AG08395 (cell line): ENCODE measurements at regions not wholly inside any gene's neighbourhood (a gene's known extent, or its start where the extent isn't known, plus 50 kb on each side); places are given as distances from the start of the nearest gene placed in this dataset.

Experiments used
- DNase-seq: peaks from one replicate; pipeline ENCODE4 v3.0.0; 2012; ENCODE audit warnings: mixed read lengths, low spot score

DNA sequence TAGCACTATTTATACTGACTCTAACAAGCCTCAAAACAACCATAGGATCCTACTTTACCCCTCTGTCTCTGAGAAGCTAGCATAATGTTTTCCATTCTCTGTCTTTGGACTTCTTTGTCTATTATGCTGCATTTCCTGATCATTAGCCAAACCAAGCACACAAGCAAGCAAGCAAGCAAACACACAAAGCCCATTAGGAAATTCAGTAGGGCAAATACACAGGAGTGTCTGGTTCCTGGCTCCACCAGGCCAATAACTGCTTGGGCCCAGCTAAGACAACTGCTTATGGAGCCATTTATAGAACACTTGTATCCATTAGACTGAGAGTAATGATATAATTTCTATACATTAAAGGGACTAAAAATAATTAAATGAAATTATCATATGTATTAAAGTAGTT is 952.9 kb upstream of the EPHA7 start:
- DNase-seq, result no peak

DNA sequence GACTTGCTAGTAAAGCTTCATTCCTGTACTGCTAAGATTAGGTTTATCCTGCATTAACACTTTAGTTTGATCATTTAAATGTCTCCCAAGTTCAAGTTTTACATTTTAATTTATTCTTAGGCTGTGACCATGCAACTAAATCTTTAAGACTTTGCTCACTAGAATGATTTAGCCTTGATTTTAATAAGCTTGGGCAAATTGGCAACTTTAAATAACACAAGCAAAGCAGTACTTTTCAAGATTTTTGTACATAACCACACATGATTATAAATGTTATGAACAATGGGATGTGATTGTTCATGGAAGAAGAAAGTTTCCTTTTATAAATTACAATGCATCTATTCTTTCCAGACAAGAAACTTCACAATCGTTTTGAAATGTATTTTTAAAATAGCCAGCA is 948.0 kb upstream of the EPHA7 start:
- no peak for DNase-seq

DNA sequence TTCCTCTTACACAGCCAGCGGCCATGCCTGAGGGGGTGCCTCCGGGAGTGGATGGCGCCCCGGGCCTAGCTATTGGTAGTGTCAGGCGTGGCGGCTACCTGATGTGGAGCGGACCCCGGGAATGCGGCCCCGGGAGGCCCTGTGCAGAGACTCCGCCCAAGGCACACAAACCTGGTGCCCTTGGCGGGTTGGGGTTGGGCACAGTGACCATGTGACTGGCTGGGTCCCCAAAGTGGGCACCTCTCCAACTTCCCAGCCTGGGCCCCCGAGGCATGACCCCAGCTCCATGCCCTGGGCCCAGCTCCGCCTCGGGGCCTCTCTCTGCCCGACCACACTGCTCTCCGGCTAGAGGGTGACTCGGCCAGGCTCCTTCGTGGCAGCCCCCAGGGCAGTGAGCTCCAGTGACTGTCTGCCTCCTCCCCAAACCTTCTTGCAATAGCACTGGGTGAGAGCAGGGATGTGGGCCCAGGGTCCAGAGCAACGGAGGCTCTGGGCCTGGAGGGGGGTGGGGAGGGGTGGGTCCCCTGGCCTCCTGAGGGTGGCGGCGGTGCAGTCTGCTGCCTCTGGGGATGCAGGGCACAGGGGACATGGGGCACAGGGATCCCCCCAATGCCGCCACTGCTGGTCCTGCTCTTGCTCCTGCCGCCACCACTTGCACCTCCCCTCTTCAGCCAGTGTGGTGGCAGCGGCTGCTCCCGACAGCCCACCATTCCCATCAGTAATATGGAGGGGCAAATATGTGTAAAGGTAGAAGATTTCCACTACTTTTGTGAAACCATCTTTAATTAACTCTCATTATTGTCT is 942.9 kb upstream of the EPHA7 start:
- DNase-seq, result no peak

DNA sequence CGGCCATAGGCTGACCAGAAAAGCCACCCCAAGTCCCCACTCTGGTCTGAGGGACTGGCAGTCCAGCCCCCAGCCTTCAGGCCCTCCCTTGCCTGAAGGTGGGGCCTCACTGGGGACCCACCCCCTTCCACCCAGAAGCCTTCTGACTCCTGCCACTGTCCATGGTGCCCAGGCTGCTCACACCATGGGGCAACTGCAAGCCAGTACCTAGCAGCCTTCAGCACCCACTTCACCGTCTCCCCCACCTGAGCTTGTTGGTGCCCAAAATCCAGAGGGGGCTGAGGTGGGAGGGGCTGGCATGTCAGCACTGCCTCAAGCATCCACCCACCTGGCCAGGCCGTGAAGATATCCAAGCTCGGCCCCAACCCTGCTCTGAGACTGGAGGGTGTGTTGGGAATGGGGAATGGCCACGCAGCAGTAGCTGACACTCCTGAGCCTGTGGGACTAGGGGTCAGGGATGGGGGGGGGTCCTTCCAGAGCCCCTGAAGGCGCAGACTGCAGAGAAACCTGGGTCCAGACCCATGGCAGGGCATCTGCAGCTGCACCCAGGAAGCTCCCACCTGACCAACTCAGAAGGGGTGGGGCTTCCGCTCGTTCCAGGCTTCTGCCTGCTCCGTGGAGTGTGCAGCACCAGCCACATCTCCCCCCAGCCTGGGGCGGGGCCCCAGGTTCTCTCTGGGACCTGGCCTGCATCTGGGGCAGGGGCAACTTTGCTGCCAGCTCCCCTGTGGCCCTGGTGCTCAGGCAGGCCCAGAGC is 942.1 kb upstream of the EPHA7 start:
- no peak for DNase-seq

DNA sequence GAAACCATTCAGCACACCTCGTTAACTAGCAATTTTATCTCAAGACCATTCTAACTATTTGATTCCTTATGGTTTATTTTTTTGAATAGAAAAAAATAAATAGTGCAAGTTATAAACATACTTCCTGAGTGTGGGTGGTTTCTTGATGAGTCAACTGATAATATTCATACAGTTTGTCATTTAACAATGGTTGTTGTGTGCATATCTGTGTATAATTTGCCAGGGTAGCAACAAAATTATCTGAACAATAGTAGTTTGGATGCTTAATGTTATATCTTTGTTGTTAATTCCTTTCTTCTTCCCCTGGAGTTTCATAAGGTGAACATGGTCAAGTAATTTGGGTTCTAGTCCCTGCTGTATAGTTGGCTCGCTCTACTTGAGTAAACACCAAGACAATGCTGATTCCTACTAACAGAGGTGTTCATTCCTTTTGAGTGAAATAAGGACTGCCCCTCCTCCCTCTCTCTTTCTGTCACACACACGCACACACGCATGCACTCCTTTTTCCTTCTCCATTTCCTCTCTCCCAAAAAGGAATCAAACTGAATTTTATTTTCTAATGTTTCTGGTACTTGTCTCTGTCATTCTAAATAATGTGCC is 938.1 kb upstream of the EPHA7 start:
- no peak for DNase-seq

DNA sequence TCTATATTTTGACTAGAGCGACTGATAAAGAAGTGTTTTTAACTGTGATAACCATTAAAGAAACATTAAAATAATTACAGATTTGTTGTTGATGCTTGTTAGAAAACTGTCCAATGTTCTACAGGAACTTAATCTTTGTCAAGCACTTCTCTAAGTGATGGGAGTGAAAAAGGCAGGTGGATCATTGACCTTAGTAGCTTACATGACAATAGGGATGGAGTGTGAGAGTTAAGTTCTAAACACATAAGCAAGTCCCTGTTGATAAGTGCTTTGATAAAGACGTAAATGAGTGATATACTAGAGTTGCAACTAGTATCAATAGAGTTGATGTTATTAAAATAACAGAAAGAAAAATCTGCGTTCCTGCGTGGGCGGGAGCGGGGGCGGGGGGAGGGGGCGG is 931.5 kb upstream of the EPHA7 start:
- no peak for DNase-seq

DNA sequence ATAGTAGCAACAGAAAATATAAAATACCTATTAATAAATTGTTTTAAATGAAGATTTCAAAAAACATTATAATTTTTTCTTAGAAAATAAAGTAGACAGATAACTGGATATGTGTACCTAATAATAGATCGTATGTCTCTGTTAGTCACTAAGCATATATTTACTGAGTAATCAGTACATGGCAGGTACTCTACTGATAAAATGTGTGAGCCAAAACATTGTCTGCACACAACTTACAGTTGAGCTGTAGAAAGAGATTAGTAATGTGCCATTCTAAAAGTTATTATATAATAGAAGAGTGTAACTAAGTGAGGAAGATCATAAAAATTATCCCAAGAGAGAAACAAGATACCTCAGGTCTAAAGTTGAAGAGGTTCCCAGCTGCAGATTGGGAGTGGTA is 929.9 kb upstream of the EPHA7 start:
- no peak for DNase-seq

DNA sequence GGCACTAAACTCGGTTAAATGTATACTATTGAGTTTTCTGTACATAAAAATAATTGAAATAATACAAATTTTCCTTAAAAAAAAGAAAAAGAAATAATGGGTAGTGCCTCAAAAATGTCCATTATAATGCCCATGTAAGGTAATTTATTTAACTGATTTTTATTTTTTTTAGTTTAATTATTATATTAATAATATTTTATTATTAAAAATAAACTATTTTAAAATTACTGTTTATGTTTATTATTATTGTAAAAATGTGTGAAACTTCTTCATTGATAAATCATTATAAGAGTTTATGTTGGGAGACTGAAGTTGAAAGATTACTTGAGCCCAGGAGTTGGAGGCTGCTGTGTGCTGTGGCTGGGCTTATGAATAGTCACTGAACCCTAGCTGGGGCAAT is 925.5 kb upstream of the EPHA7 start:
- DNase-seq, result no peak

DNA sequence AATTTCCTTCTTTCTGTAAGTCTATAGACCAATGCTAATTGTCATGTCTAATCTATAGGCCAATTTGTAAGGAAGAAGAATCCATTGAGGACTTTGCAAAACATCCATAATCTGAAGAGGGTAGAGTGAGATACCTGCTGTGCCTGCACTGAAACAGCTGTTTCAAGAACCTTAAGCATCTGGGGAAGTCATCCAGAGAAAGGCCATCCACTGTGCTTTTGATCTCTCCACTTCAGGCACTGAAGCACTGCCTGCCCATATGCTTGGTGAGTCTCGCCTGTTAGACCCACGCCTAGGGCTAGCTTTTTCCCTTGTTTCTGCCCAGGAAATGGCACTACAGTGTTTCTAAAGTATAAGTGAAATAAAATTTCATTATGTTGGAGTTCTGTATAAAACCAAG is 921.8 kb upstream of the EPHA7 start:
- DNase-seq, result no peak

DNA sequence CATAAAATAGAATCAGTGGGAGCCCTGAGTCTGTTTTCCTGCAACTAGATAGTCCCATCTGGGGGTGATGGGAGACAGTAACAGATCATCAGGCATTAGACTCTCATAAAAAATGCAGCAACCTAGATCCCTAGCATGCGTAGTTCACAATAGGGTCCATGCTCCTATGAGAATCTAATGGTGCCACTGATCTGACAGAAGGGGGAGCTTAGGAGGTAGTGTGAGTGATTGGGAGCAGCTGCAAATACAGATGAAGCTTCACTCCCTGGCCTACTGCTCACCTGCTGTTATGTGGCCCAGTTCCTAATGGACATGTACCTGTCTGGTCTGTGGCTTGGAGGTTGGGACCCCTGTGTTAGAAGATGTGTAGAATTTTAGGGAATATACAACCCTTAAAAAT is 904.5 kb upstream of the EPHA7 start:
- no peak for DNase-seq

DNA sequence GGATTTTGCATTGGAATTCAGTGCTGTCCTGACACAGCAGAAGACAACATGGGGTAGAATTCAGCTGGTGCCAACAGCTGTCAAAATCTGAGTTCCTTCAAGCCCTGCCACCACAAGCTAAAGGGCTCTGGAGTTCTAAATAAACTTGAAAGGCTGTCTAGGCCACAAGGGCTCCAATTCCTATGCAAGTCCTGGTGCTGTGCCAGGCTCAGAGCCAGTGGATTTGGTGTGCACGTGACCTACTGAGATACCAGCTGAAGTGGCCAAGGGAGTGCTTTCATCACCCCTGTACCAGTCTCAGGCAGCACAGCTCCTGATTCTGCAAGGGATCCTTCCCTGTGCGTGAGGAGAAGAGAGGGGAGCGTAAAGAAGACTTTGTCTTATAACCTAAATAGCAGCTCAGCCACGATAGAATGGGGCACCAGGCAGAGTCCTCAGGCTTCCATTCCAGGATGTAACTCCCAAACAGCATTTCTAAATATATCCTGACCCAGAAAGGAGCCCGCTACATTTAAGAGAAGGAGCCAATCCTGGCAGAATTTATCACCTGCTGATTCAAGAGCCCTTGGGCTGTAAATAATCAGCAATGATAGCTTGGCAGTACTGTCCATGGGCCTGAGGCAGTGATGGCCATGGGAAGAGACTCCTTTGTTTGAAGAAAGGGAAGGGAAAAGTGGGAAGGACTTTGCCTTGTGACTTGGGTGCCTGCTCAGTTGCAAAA is 881.2 kb upstream of the EPHA7 start:
- DNase-seq, result no peak

DNA sequence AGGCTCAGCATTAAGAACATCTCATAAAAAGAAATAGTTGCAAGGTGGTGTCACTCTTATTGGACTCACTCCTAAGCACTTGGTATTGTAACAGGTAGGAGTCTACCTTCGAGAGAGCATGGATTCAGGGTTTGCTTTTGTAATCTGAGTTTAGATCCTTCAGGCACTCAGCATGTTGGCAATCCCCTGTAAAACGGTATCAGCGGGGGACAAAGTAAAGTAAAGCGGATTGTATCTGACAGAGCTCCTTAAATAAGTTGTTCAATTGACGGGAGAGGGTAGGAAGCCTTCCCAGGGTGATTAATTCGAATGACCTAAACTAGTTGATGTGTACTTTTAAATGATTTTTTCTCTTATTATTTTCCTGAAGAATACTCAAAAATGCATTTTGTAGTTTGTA is 869.8 kb upstream of the EPHA7 start:
- no peak for DNase-seq

DNA sequence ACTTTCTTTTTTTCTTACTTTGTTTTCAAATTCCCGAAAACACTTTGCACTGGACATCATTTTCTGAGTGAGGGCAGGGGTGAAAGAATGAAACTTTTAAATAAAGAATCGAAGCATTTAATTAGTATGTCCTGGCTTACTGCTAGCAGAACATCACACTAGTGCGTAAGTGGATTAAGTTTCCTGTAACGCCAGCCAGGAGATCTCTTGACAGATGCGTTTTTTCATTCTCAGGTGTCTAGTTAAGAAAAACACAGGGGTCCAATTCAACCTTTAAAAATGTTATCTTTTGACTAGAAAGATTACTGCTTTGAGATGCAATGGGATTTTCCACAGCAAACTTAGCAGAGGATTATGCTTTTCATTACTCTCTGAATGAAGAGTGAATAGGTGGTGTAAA is 858.8 kb upstream of the EPHA7 start:
- DNase-seq, result no peak

DNA sequence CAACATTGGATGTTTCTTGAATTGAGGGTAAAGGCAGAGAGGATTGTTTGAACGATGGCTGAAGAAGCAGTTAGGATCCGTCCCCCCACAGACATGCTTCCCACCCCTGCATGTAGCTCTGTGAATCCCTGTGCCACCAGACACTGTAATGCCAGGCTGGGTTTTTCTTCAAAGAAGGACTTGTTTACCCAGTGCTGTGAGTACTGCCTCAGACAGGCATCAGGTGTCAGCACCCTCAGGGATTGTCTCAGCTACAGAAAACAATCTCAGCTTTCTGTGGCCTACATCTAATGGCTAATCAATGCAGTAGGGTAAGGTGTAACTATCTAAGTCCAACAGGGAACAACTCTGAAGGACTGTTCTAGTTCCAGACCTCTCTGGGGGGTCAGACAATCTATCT is 853.0 kb upstream of the EPHA7 start:
- DNase-seq, result no peak

DNA sequence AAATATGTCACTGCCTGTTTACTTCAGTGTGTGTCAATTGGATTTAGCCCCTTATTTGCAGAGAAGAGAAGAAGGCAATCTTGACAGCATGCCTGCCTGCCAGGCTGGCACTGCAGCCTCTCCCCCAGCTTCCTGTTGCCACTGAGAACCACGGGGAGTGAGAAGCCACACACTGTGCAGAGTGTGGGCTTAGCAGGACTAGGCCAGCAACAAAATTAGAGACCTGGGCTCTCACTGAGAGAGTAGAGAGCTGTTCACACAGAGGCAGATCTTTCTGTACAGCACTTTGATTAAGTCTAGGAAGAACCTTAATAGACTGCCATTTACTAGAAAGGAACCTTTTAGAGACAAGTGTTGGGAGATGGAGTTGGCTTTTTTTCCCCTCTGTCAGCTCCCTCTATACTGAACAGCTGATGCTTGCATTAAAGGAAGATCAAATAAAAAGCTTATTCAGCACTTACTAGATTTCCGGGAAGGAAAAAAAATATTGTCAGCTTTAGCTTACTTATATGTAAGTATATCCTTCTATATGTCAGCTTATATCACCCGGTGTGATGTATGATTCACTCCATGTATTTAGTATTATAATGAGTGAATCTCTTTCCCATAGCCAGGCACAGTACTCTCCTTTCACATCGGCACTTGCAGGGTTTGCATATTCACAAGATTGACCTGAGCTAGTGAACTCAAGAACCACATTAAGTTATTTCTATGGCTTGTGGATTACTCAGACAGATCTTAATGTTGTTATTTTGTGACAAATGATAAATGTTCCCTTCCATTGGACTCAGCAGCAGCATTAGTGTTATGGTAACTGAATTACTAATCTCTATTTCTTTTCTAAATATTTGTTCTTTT is 851.0 kb upstream of the EPHA7 start:
- DNase-seq, result no peak

DNA sequence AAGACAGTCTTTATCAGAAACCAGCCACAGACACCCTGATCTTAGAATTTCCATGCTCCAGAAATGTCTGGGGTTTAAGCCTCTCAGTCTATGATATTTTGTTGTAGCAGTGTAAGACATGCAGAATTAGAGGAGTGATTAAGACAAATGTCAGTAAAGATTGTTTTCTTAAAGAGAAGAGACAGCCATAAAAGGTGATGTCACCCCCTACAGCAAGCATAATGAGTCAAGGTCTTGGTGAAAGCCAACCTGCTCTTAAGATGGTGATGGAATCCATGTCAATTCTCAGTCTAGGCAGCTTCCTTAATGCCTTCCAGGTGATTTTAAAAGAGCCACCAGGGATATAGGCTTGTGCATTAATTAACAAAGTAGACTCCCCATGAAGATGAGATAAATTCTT is 849.9 kb upstream of the EPHA7 start:
- no peak for DNase-seq

DNA sequence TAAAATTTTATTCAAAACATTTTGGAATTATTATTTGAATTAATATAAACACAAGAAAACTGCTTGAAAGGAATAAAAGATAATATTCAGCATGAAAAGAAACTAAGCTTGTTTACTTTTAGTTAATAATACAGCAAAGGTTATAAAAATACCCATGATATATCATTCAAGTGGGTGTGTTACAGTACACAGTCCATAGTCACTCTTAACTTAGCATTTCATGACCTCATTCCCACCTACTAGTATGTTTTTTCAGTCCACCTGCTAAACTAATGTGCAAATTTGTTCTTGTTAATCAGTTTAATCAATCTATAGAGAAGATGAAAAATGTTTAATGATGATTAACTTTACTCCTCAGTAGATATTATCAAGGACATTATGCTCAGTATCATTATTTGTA is 841.4 kb upstream of the EPHA7 start:
- no peak for DNase-seq

DNA sequence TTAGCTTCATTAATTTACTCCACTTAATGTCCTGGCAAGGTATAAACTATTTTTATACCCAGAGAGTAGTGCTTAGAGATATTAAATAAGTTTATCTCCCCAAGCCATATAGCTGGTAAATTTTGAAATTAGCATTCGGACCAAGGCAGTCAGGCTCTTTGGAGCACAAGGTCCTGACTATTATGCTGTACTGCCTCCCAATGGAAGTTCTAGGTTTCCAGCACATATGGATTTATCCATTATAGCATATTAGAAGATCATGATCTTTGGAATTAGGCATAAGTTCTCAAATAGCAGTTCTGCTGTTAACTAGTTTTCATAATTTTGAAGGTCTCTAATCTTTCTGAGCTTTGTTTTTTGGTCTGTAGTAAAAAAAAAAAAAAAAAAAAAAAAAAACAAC is 835.3 kb upstream of the EPHA7 start:
- DNase-seq, result no peak

DNA sequence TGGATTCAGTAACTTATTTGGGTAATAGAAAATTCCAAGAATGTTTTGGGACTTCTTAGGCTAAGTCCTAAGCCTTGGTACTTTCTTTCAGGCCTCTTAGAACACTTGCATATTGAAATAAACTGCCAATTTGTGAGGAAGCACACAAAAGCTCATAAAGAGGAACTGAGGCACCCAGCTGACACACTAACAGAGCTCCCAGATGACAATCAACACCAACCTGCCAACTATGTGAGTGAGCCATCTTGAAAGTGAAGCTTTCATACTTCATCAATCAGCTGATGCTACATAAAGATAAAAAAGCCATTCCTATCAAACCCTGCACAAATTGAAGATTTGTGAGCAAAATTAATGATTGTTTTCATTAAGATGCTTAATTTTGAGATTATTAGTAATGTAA is 832.5 kb upstream of the EPHA7 start:
- no peak for DNase-seq

DNA sequence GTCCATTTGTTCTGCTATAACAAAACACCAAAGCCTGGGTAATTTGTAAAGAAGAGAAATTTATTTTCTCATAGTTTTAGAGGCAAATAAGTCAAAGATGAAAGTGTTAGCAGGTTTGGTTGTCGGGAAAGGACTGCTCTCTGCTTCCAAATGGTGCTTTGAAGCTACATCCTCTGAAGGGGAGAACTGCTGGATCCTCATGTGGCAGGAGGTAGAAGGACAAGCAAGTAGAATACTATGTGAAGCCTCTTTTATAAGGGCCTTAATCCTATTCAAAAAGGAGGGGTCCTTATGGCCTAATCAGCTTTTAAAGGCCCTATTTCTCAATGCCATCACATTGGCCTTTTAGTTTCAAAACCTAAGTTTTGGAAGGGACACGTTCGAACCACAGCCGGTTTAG is 826.0 kb upstream of the EPHA7 start:
- DNase-seq, result no peak

DNA sequence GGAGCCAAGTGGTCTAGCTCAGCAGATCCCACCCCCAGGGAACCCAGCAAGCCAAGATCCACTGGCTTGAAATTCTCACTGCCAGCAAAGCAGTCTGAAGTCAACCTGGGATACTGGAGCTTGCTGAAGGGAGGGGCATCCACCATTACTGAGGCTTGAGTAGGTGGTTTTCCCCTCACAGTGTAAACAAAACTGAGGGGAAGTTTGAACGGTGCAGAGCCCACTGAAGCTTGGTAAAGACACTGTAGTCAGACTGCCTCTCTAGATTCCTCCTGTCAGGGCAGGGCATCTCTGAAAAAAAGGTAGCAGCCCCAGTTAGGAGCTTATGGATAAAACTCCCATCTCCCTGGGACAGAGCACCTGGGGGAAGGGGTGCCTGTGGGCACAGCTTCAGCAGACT is 819.5 kb upstream of the EPHA7 start:
- no peak for DNase-seq

DNA sequence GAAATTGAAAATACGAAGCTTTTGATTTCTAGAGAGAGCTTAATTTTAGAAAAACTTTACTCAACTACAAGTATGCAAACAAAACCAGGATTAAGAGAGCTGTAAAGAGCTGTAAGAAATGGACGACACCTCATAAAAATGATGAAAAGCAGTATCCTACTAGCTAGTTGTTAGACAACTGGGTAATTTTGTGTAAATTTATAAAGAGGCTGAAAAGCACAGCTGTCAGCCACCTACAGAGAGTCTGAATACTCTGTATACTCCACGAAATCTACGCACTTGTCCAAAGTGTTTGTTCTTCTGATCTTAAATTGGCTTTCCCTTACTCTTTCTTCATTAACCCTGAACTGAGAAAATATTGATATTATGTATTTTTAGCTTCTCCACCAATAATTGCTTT is 808.4 kb upstream of the EPHA7 start:
- DNase-seq, result no peak
